H1 (cell line): ENCODE measurements at regions not wholly inside any gene's neighbourhood (a gene's known extent, or its start where the extent isn't known, plus 50 kb on each side); places are given as distances from the start of the nearest gene placed in this dataset.

ENCODE experiments used
- CTCF ChIA-PET: fragments of 300-600 bp; sonication (Branson Sonifier 250); formaldehyde crosslinking; loops from one replicate; lab custom pipeline; 2021; ENCODE audit not compliant: partially characterized antibody; lab: Charles Lee
- POLR2A ChIA-PET: fragments of 300-600 bp; sonication (Branson Sonifier 250); formaldehyde crosslinking; loops from one replicate; lab custom pipeline; 2021; ENCODE audit warnings: inconsistent platforms; ENCODE audit not compliant: partially characterized antibody; lab: Charles Lee
- DNase-seq, 2 experiments: peaks; one replicate each; pipeline versions ENCODE4 v3.0.0 to v3.0.0-alpha.2; 2010 to 2022; ENCODE audit warnings: low spot score in 2 of 2, low read depth in 1 of 2, mixed read lengths in 1 of 2
- FAIRE-seq: peaks from 2 replicates; lab custom pipeline; 2011; peaks lifted over from hg19 to GRCh38; lab: Jason Lieb, UNC
- H2AFZ ChIP-seq: 2 replicates; pipeline ENCODE4 v1.8.1; 2012; ENCODE audit warnings: low read length, inconsistent platforms
- H2AK5ac ChIP-seq: 2 replicates; pipeline ENCODE4 v1.6.1; 2013; ENCODE audit warnings: low read depth, low read length
- H2BK120ac ChIP-seq: replicated peaks from 2 replicates; pipeline ENCODE3; 2013; ENCODE audit warnings: low read depth, low read length, inconsistent platforms
- H2BK12ac ChIP-seq: 2 replicates; pipeline ENCODE4 v1.6.1; 2013; ENCODE audit warnings: low read depth, low read length
- H2BK15ac ChIP-seq: 2 replicates; pipeline ENCODE4 v1.6.1; 2013; ENCODE audit warnings: low read length
- H2BK20ac ChIP-seq: 2 replicates; pipeline ENCODE4 v1.6.1; 2013; ENCODE audit warnings: low read length
- H2BK5ac ChIP-seq: 2 replicates; pipeline ENCODE4 v1.6.1; 2013; ENCODE audit warnings: low read depth, low read length
- H3K14ac ChIP-seq: 2 replicates; pipeline ENCODE4 v1.6.1; 2013; ENCODE audit warnings: inconsistent platforms; ENCODE audit not compliant: insufficient read length
- H3K18ac ChIP-seq: 2 replicates; pipeline ENCODE4 v1.6.1; 2013; ENCODE audit warnings: low read length; ENCODE audit errors: extremely low read depth
- H3K23ac ChIP-seq: 2 replicates; pipeline ENCODE4 v1.6.1; 2013; ENCODE audit warnings: inconsistent platforms; ENCODE audit not compliant: insufficient read length
- H3K23me2 ChIP-seq: 2 replicates; pipeline ENCODE4 v1.6.1; 2013; ENCODE audit warnings: low read depth, low read length
- H3K27ac ChIP-seq: 2 replicates; pipeline ENCODE4 v1.6.1; 2011; ENCODE audit warnings: low read depth, low read length, inconsistent platforms
- H3K27me3 ChIP-seq, 4 experiments: replicated peaks in 1 of 4; 1 replicate in 1 of 4; 2 replicates in 3 of 4; pipeline versions ENCODE4 v1.6.1 to v1.8.1; 2011 to 2013; ENCODE audit warnings: low read length in 3 of 4, mild to moderate bottlenecking in 3 of 4, inconsistent platforms in 2 of 4, mixed read lengths in 2 of 4, moderate library complexity in 1 of 4; ENCODE audit not compliant: control insufficient read depth in 3 of 4, insufficient read depth in 3 of 4; ENCODE audit errors: extremely low read depth in 1 of 4
- H3K36me3 ChIP-seq, 4 experiments: 2 replicates each; pipeline versions ENCODE4 v1.6.1 to v1.8.1; 2011 to 2013; ENCODE audit warnings: mild to moderate bottlenecking in 4 of 4, low read length in 3 of 4, moderate library complexity in 2 of 4, control low read depth in 1 of 4, inconsistent platforms in 1 of 4; ENCODE audit not compliant: insufficient read depth in 4 of 4, control insufficient read depth in 2 of 4
- H3K4ac ChIP-seq: replicated peaks from 2 replicates; pipeline ENCODE3; 2013; ENCODE audit warnings: low read length, low read depth, mixed read lengths, inconsistent platforms; ENCODE audit not compliant: insufficient read length
- H3K4me1 ChIP-seq, 4 experiments: replicated peaks in 1 of 4; 1 replicate in 1 of 4; 2 replicates in 3 of 4; pipeline versions ENCODE4 v1.6.1 to v1.8.1; 2011 to 2013; ENCODE audit warnings: low read length in 3 of 4, inconsistent platforms in 2 of 4, mixed read lengths in 1 of 4; ENCODE audit not compliant: insufficient read depth in 4 of 4, control insufficient read depth in 3 of 4
- H3K4me2 ChIP-seq, 2 experiments: 2 replicates each; pipeline versions ENCODE4 v1.6.1 to v1.8.1; 2011 to 2013; ENCODE audit warnings: low read depth in 2 of 2, low read length in 2 of 2, control low read depth in 1 of 2, inconsistent platforms in 1 of 2, mild to moderate bottlenecking in 1 of 2; ENCODE audit not compliant: insufficient read depth in 1 of 2
- H3K4me3 ChIP-seq, 4 experiments: fragments of 200-600, 300-600 bp in 1 of 4; sonication (generic), shearing (Covaris generic), sonication (Bioruptor Twin) in 1 of 4; 2 replicates each; pipeline versions ENCODE4 v1.5.1 to v1.8.1; 2011 to 2016; ENCODE audit warnings: low read length in 4 of 4, low read depth in 3 of 4, control low read depth in 2 of 4, inconsistent platforms in 2 of 4, mild to moderate bottlenecking in 2 of 4, mixed read lengths in 1 of 4, moderate library complexity in 1 of 4; ENCODE audit not compliant: insufficient read depth in 2 of 4; ENCODE audit errors: extremely low read depth in 1 of 4
- H3K56ac ChIP-seq: replicated peaks from 2 replicates; pipeline ENCODE3; 2013; ENCODE audit warnings: low read depth, mild to moderate bottlenecking, mixed read lengths, low read length, inconsistent platforms; ENCODE audit not compliant: insufficient read length
- H3K79me1 ChIP-seq: 2 replicates; pipeline ENCODE4 v1.6.1; 2013; ENCODE audit warnings: low read depth, low read length, control low read depth
- H3K79me2 ChIP-seq, 2 experiments: 2 replicates each; pipeline versions ENCODE4 v1.6.1 to v1.8.1; 2012 to 2013; ENCODE audit warnings: low read length in 2 of 2, mild to moderate bottlenecking in 2 of 2, inconsistent platforms in 1 of 2; ENCODE audit not compliant: insufficient read depth in 2 of 2, control insufficient read depth in 1 of 2
- H3K9ac ChIP-seq, 4 experiments: replicated peaks in 1 of 4; 1 replicate in 1 of 4; 2 replicates in 3 of 4; pipeline versions ENCODE4 v1.6.1 to v1.8.1; 2011 to 2013; ENCODE audit warnings: low read depth in 3 of 4, low read length in 3 of 4, control low read depth in 2 of 4, mild to moderate bottlenecking in 2 of 4, moderate library complexity in 2 of 4, inconsistent platforms in 1 of 4; ENCODE audit errors: extremely low read depth in 1 of 4
- H3K9me3 ChIP-seq, 2 experiments: 2 replicates each; pipeline versions ENCODE4 v1.6.1 to v1.8.1; 2012 to 2013; ENCODE audit warnings: mild to moderate bottlenecking in 2 of 2, moderate library complexity in 2 of 2, control low read depth in 1 of 2, inconsistent platforms in 1 of 2, low read depth in 1 of 2, low read length in 1 of 2, mixed read lengths in 1 of 2; ENCODE audit not compliant: insufficient read depth in 2 of 2
- H4K20me1 ChIP-seq, 2 experiments: replicated peaks in 1 of 2; 2 replicates each; pipeline versions ENCODE3 to v1.8.1; 2011 to 2013; ENCODE audit warnings: inconsistent platforms in 2 of 2, low read length in 2 of 2, mild to moderate bottlenecking in 1 of 2; ENCODE audit not compliant: insufficient read depth in 2 of 2, control insufficient read depth in 1 of 2
- H4K5ac ChIP-seq: 2 replicates; pipeline ENCODE4 v1.6.1; 2013; ENCODE audit warnings: low read length, low read depth, mixed read lengths, inconsistent platforms; ENCODE audit not compliant: insufficient read length
- H4K8ac ChIP-seq: 2 replicates; pipeline ENCODE4 v1.8.0; 2013; ENCODE audit warnings: mild to moderate bottlenecking, moderate library complexity, low read length, inconsistent platforms; ENCODE audit not compliant: insufficient read depth; ENCODE audit errors: extremely low read depth
- H4K91ac ChIP-seq: replicated peaks from 2 replicates; pipeline ENCODE3; 2013; ENCODE audit warnings: low read length, mixed read lengths, inconsistent platforms; ENCODE audit not compliant: insufficient read length
- TCF12 ChIP-seq: IDR thresholded peaks from 2 replicates; pipeline ENCODE4 v1.6.1; 2011; ENCODE audit warnings: low read depth, mild to moderate bottlenecking, low read length
- WGBS, 2 experiments: shearing (Covaris generic) in 1 of 2; methylation state at CpG; one replicate each; pipeline versions ENCODE4 v1.1.6 to v1.1.7; 2013 to 2015; ENCODE audit warnings: low lambda C conversion rate in 2 of 2, mixed read lengths in 2 of 2, inconsistent platforms in 1 of 2, low coverage in 1 of 2, missing lambda C conversion rate in 1 of 2; ENCODE audit not compliant: insufficient replicate concordance in 2 of 2, insufficient coverage in 1 of 2, insufficient read length in 1 of 2; ENCODE audit errors: extremely low coverage in 1 of 2, missing lambda C conversion rate in 1 of 2; 5-methylcytosine and 5-hydroxymethylcytosine counted together

DNA sequence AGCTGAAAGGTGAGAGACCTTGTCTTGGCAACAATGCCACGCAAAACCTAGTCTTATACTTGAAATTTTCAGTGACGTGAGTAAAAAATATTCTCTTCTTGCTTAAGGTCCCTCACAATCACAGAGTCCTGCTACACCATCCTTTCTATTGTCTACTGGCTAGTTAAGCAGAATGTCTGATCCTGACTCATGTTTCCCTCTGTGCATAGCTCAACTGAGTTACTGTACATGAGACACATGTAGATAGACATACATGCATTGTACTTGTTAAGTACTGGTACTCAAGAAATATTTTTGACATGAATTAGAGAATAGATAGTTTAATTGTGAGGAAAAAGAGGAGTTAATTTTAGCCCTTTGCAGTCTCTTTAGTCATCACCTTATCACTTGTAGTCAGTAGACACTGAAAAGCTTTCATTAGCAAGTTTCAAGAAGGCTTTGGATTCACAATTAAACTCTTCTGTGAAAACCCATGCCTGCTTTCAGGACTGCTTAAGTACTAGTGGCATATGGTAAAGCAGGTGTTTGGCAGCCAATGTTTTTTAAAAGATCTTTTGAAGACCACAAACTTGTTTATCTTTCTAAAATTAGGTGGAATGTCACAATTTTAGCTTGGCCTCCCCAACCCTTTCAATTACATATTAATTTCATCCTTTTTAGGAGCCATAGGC is 158.7 kb upstream of the CCDC150 start:
- Histone ChIP-seq H3K4me1 (no peaks in the 10 kb centered on the region), H3K4ac (no peak overlapping the region)
- no peak for FAIRE-seq
- TF ChIP-seq TCF12: no peak

More for the DNA sequence above, 158.7 kb upstream of the CCDC150 start:
- Histone ChIP-seq H3K27ac (no peak overlapping the region), H2AK5ac (no peak overlapping the region), H3K27me3 (no peaks in the 10 kb centered on the region), H2BK20ac (no peak overlapping the region), H3K4me2 (no peak overlapping the region), H4K91ac (no peak overlapping the region), H4K5ac (no peak overlapping the region), H3K9me3 (no peaks in the 10 kb centered on the region), H4K8ac (no peak overlapping the region), H4K20me1 (no peaks in the 10 kb centered on the region), H3K79me1 (no peaks in the 10 kb centered on the region; the same call in 1 of the 2 replicates), H2BK120ac (no peak overlapping the region), H3K23ac (no peak overlapping the region), H2AFZ (no peak overlapping the region), H3K56ac (no peak overlapping the region), H3K23me2 (no peaks in the 10 kb centered on the region), H2BK15ac (no peak overlapping the region), H2BK5ac (no peak overlapping the region), H3K4me3 (no peak overlapping the region), H2BK12ac (no peak overlapping the region), H3K18ac (no peak overlapping the region), H3K9ac (no peak overlapping the region), H3K79me2 (no peaks in the 10 kb centered on the region), H3K14ac (no peak overlapping the region), H3K36me3 (no peaks in the 10 kb centered on the region)
- WGBS, 2 experiments: 78% methylated on average over 2 of the region's 2 CpGs; no CpG with 5 or more reads in 1 of the 2 experiments
- DNase-seq: no peak
- CTCF ChIA-PET: interaction anchor here (0.5 to 1.6 kb wide), 5 partner anchors 12 to 268 kb away, joined by 3 to 6 read pairs (median 3); no protein-coding TSS in a partner anchor
- POLR2A ChIA-PET: no interaction called here
